Amniotic epithelial cell (primary cell): ENCODE measurements at regions not wholly inside any gene's neighbourhood (a gene's known extent, or its start where the extent isn't known, plus 50 kb on each side); places are given as distances from the start of the nearest gene placed in this dataset.
A peak's percentile ranks its signal among the peaks of the same experiment; 100 is the strongest.
"Not testable (repeated sequence)": the region's sequence is repeated elsewhere in the genome, so short reads cannot be mapped to it uniquely, and the experiment has no call there.

ENCODE experiments used
- DNase-seq: peaks from one replicate; pipeline ENCODE4 v3.0.0-alpha.2; 2010; ENCODE audit warnings: low read depth

- no peak for DNase-seq
These were observed 209.7 kb upstream of the SGO1 start for GRCh38 chr3:20395692-20396091.

- DNase-seq, result no peak
These were observed 208.2 kb upstream of the SGO1 start for GRCh38 chr3:20394243-20394642.

GRCh38 chr3:20391644-20392043, 205.6 kb upstream of the SGO1 start:
- DNase-seq, result no peak

GRCh38 chr3:20388971-20389370, 203.0 kb upstream of the SGO1 start:
- DNase-seq, result no peak

GRCh38 chr3:20380295-20380694, 194.3 kb upstream of the SGO1 start:
- no peak for DNase-seq

- no peak for DNase-seq
These were observed 192.3 kb upstream of the SGO1 start for GRCh38 chr3:20378315-20378714.

- DNase-seq, result no peak
These were observed 190.7 kb upstream of the SGO1 start for GRCh38 chr3:20376665-20377217.

GRCh38 chr3:20375302-20375701, 189.3 kb upstream of the SGO1 start:
- no peak for DNase-seq

- not testable (repeated sequence) for DNase-seq
These were observed 184.5 kb upstream of the SGO1 start for GRCh38 chr3:20370273-20371063.

- DNase-seq, result no peak
These were observed 175.0 kb upstream of the SGO1 start for GRCh38 chr3:20361000-20361399.

- DNase-seq, result no peak
These were observed 167.3 kb upstream of the SGO1 start for GRCh38 chr3:20353286-20353685.

GRCh38 chr3:20352546-20353179, 166.7 kb upstream of the SGO1 start:
- peak; percentile 29 for DNase-seq

- DNase-seq, result no peak
These were observed 164.4 kb upstream of the SGO1 start for GRCh38 chr3:20350449-20350848.

- no peak for DNase-seq
These were observed 160.9 kb upstream of the SGO1 start for GRCh38 chr3:20346916-20347315.

GRCh38 chr3:20346369-20346768, 160.4 kb upstream of the SGO1 start:
- no peak for DNase-seq

GRCh38 chr3:20344400-20344959, 158.5 kb upstream of the SGO1 start:
- no peak for DNase-seq

GRCh38 chr3:20343790-20344189, 157.8 kb upstream of the SGO1 start:
- no peak for DNase-seq

- DNase-seq, result peak; percentile 55
These were observed 154.4 kb upstream of the SGO1 start for GRCh38 chr3:20340324-20340928.

- DNase-seq, result no peak
These were observed 150.6 kb upstream of the SGO1 start for GRCh38 chr3:20336572-20336971.

- DNase-seq, result no peak
These were observed 148.8 kb upstream of the SGO1 start for GRCh38 chr3:20334842-20335241.

- DNase-seq, result no peak
These were observed 141.9 kb upstream of the SGO1 start for GRCh38 chr3:20327889-20328288.

GRCh38 chr3:20326541-20326940, 140.5 kb upstream of the SGO1 start:
- peak; percentile 22 for DNase-seq

GRCh38 chr3:20325563-20325962, 139.6 kb upstream of the SGO1 start:
- no peak for DNase-seq
